ENCODE measurements at regions not wholly inside any gene's neighbourhood (a gene's known extent, or its start where the extent isn't known, plus 50 kb on each side); places are given as distances from the start of the nearest gene placed in this dataset.

DNA sequence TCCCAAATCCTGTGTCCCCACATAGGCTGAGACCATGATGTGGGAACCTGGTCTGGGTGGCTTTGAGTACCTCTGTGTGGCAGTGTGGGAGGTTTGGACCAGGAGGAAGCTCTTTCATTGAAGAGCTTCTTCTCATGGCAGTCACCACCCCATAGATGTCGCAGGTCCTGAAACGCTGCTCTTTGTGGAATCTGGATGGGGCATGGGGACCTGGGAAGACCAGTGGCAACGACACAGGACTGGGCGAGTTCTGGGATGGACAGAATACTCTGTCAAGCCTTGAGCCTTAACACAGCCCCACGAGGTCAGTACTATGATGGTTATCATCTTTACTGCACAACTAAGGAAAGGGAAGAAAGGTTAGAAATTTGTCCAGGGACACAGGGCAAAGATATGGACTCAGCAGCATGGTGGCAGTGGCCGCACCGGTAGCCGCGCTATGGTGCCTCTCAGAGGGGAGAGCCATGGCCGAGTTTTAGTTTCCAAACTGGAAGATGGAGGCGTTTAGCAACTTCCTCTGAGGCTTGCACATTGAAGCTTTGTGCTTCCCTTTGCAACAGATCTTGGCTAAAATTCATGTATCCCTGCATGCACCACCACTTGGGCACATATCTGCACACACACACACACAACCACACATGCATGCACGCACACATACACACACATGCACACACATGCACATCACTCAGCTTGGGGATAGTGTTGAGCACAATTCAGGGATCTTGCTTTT is 117.7 kb upstream of the C1orf174 start:
- H3K27ac Mint-ChIP-seq = no peak overlapping the region
- H3K36me3 Mint-ChIP-seq (ENCODE audit: low read depth) = no peaks in the 10 kb centered on the region
- H3K4me3 Mint-ChIP-seq = no peak overlapping the region
- DNase-seq = no peak
- peaks cover 3% of the 10 kb centered on the region for H3K27me3 Mint-ChIP-seq
- H3K9me3 Mint-ChIP-seq = no peaks in the 10 kb centered on the region
- peaks cover 3% of the 10 kb centered on the region for H3K4me1 Mint-ChIP-seq (ENCODE audit: low read depth)

DNA sequence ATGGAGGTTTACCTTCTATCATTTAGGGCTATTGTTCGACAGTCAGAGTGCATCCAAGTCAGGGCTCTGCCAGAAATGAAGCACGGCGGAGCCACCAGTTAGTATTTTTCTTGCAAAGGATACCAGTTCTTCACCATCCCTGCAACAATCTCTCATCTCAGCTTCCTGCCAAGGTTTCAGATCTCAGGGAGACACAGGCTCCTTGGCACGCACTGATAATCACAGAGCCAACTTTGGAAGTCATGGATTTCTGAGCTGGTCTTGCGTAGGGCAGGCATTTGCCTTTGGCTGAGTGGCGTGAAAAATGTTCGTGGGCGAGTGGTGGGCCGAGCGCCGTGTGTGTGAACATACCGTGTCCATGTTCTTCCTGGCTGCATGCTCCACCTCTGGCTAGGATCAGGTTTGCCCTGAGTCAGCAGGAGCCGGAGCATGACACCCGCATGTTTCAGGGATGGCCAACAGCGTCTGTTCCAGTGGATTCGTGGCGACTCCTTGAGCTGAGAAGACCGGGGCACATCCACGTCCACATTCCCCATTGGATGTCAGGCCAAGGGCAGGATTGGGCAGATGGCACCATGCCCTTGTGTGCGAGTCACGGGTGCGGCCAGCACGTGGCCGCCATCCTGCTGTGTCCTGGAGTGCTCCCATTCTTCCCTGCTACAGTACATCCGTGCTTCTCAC is 118.5 kb upstream of the C1orf174 start:
- peaks cover 3% of the 10 kb centered on the region for H3K4me1 Mint-ChIP-seq (ENCODE audit: low read depth)

DNA sequence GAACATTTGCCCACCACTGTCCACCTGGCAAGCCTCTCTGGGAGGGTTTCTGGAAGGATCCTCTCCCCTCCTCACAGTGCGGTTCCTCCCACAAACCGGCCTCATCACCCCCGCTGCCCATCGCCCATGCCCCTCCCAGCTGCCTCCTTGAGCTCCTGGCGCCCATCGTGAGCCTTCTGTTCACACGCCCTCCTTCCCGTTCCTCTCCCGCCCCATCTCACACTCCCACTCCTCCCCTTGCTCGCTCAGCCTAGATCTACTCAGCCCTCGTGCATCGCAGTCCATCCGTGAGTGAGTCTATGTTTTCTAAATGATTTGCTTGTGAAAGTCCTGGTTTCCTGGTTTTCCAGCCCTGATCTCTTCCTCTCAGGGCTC is 119.1 kb upstream of the C1orf174 start:
- Mint-ChIP-seq H3K27ac (no peak overlapping the region), H3K36me3 (ENCODE audit: low read depth) (no peaks in the 10 kb centered on the region), H3K27me3 (peaks cover 5% of the 10 kb centered on the region), H3K4me3 (no peak overlapping the region), H3K4me1 (ENCODE audit: low read depth) (peaks cover 3% of the 10 kb centered on the region), H3K9me3 (no peaks in the 10 kb centered on the region)
- no peak for DNase-seq

More for the DNA sequence above, 118.5 kb upstream of the C1orf174 start:
- no peak overlapping the region for H3K4me3 Mint-ChIP-seq
- H3K27me3 Mint-ChIP-seq = peaks cover 3% of the 10 kb centered on the region
- DNase-seq = no peak
- H3K27ac Mint-ChIP-seq = no peak overlapping the region
- H3K36me3 Mint-ChIP-seq (ENCODE audit: low read depth) = no peaks in the 10 kb centered on the region
- H3K9me3 Mint-ChIP-seq = no peaks in the 10 kb centered on the region

DNA sequence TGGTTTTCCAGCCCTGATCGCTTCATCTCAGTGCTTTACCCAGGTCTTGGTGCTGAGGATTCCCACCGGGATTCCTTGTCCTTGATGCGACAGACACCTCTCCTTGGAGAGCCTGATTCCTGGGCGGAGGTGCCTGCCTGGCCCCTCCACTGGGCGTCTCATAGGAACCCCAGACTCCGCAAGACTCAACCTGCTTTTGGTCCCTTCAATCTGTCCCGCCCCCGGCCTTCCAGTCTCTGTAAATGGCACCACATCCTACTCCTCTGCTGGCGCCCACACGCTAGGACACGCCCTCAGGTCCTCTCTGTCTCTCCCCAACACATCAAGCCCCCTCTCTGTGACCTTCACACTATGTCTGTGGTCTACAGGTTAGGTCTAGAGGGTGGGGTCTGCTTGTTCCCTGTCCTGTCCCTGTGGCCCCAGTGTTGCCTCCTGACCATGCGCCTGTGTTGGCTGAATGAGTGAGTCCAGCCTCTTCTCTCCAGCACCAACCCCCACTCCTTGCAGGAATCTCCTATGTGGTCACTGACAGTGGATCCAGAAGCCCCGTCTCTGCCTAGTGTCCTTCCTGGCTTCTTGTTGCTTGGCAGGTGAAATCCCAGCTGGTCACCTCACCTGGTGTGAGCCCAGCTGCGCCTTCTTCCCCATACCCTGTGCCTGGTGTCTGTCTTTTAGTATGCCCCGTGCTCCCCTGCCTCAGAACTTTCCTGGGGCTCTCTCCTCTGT is 119.7 kb upstream of the C1orf174 start:
- no peak for DNase-seq
- H3K4me3 Mint-ChIP-seq = no peak overlapping the region
- H3K27me3 Mint-ChIP-seq = peaks cover 9% of the 10 kb centered on the region
- no peak overlapping the region for H3K27ac Mint-ChIP-seq
- H3K4me1 Mint-ChIP-seq (ENCODE audit: low read depth) = peaks cover 3% of the 10 kb centered on the region
- H3K36me3 Mint-ChIP-seq (ENCODE audit: low read depth) = no peaks in the 10 kb centered on the region
- no peaks in the 10 kb centered on the region for H3K9me3 Mint-ChIP-seq

DNA sequence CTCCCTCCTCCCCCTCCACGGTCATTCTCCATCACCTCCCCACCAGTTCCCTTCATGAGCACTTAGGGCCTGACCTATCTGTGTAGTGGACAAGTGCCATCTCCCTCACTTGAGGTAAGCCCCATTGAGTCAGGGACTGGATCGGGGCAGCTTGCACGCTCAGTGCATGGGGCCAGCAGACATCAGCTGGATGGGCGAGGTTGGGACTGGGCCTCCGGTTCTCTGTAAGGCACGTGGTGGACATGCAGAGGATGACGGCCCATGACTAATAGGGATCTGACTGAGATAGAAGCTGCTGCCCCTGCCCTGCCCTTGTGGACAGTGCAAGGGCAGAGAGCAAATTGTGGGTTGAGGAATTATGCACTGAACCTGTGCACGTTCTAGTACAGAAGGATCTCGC is 120.4 kb upstream of the C1orf174 start:
- peaks cover 3% of the 10 kb centered on the region for H3K4me1 Mint-ChIP-seq (ENCODE audit: low read depth)
- H3K9me3 Mint-ChIP-seq = no peaks in the 10 kb centered on the region
- H3K27ac Mint-ChIP-seq = no peak overlapping the region
- no peak overlapping the region for H3K4me3 Mint-ChIP-seq
- peaks cover 11% of the 10 kb centered on the region for H3K27me3 Mint-ChIP-seq
- H3K36me3 Mint-ChIP-seq (ENCODE audit: low read depth) = no peaks in the 10 kb centered on the region
- DNase-seq = no peak

DNA sequence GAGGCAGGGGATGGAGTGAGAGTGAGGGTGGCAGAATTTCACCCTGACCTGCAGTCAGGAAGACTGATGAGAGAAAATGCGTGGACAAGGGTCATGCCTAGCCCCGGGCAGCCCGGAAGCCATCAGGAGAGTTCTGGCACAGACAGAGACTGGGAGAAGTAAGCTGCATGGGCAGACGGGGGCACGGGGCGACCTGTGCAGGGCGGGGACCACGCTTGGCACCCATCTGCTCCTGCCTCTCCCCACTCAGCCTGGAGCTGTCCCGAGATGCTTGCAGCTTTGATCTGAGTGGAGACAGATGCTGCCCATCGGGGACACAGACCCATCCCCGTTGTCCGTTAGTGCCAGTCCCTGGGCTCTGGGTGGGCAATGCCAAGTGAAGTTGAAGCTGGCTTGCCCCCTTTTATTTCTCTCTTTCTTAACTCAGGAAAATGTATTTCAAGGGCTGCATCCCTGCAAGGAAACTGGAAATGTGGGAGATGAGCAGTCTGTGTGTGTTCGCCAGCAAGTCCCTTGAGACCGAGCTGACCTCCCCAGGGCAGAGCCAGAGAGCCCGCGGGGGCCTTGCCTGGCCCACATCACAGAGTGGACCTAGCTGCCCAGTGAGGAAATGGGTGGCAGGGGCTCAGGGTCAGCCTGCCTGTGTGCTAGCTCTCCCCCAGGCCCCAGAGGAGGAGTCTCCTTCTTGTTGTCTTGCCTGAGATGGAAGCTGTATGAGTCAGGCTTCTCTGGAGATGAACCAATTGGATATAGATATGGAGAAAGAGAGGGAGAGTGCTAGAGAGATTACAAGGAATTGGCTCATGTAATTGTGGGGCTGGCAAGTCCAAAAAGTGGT is 121.3 kb upstream of the C1orf174 start:
- H3K27me3 Mint-ChIP-seq = peaks cover 11% of the 10 kb centered on the region
- H3K4me1 Mint-ChIP-seq (ENCODE audit: low read depth) = peaks cover 3% of the 10 kb centered on the region
- H3K36me3 Mint-ChIP-seq (ENCODE audit: low read depth) = no peaks in the 10 kb centered on the region
- H3K9me3 Mint-ChIP-seq = no peaks in the 10 kb centered on the region
- no peak overlapping the region for H3K27ac Mint-ChIP-seq
- no peak for DNase-seq
- H3K4me3 Mint-ChIP-seq = no peak overlapping the region

DNA sequence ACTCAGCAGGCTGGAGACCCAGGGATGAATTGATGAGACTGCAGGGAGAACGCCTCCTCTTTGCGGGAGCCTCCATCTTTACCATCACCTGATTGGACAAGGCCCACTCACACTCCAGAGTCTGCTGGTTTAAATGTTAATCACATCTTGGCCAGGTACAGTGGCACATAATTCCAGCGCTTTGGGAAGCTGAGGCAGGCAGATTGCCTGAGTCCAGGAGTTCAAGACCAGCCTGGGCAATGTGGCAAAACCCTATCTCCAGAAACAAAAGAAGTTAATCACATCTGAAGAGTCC is 121.8 kb upstream of the C1orf174 start:
- Mint-ChIP-seq H3K4me1 (ENCODE audit: low read depth) (no peaks in the 10 kb centered on the region), H3K36me3 (ENCODE audit: low read depth) (no peaks in the 10 kb centered on the region), H3K9me3 (no peaks in the 10 kb centered on the region), H3K27me3 (peaks cover 12% of the 10 kb centered on the region), H3K4me3 (no peak overlapping the region), H3K27ac (no peak overlapping the region)
- DNase-seq = no peak

DNA sequence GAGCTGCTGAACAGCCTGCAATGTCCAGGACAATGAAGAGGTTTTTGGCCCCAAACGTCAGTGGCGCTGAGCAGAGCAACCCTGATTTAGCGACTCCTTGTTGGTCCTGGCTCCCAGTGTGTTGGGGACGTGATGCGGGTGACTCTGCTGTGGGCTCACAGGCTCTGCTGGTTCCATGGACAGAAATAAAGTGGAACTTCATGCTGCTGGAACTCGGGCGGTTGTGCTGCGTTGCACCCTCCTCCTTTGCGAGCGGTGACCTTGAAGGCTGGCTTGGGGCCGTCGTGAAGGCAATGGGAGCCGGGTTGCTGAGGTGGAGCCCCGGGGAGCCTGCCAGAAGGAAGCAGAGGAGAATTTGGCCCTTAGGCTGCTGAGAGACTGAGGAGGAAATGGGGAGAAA is 122.6 kb upstream of the C1orf174 start:
- Mint-ChIP-seq H3K27ac (no peak overlapping the region), H3K4me1 (ENCODE audit: low read depth) (peaks cover 6% of the 10 kb centered on the region), H3K36me3 (ENCODE audit: low read depth) (no peaks in the 10 kb centered on the region), H3K9me3 (no peaks in the 10 kb centered on the region), H3K27me3 (peaks cover 19% of the 10 kb centered on the region), H3K4me3 (no peak overlapping the region)
- no peak for DNase-seq

DNA sequence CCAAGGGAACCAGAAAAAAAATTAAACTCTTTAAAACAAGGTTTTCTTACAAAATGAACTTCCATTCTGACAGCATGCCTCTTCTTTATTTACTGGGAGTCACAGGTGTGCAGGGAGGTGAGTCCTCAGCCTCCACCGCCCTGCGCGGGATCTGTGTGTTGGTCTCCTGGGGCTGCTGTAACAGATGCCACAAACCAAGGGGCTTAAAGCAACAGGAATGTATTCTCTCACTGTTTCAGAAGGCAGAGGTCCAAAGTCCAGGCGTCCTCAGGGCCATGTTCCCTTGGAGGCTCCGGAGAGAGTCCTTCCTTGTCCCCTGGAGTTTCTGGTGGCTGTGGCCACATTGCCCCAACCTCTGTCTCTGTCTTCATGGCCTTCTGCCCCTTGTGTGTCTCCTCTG is 123.6 kb upstream of the C1orf174 start:
- peaks cover 6% of the 10 kb centered on the region for H3K4me1 Mint-ChIP-seq (ENCODE audit: low read depth)
- no peaks in the 10 kb centered on the region for H3K9me3 Mint-ChIP-seq
- no peaks in the 10 kb centered on the region for H3K36me3 Mint-ChIP-seq (ENCODE audit: low read depth)
- H3K27ac Mint-ChIP-seq = no peak overlapping the region
- no peak overlapping the region for H3K4me3 Mint-ChIP-seq
- peaks cover 24% of the 10 kb centered on the region for H3K27me3 Mint-ChIP-seq
- no peak for DNase-seq

DNA sequence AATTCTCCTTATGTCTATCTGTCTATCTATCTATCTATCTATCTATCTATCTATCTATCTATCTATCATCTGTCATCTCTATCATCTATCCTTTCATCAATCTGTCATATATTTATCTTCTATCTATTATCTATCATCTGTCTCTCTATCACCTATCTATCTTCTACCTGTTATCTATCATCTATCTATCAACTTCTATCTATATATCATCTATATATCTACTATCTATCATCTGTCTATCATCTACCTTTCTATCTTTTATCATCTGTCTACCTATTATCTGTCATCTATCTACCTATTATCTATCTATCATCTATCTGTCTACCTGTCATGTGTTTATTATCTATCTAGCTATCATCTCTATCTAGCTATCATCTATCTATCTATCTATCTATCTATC is 124.7 kb upstream of the C1orf174 start:
- peaks cover 6% of the 10 kb centered on the region for H3K4me1 Mint-ChIP-seq (ENCODE audit: low read depth)
- H3K27me3 Mint-ChIP-seq = peaks cover 24% of the 10 kb centered on the region
- no peak overlapping the region for H3K27ac Mint-ChIP-seq
- no peak for DNase-seq
- no peak overlapping the region for H3K4me3 Mint-ChIP-seq
- H3K36me3 Mint-ChIP-seq (ENCODE audit: low read depth) = no peaks in the 10 kb centered on the region
- H3K9me3 Mint-ChIP-seq = no peaks in the 10 kb centered on the region

DNA sequence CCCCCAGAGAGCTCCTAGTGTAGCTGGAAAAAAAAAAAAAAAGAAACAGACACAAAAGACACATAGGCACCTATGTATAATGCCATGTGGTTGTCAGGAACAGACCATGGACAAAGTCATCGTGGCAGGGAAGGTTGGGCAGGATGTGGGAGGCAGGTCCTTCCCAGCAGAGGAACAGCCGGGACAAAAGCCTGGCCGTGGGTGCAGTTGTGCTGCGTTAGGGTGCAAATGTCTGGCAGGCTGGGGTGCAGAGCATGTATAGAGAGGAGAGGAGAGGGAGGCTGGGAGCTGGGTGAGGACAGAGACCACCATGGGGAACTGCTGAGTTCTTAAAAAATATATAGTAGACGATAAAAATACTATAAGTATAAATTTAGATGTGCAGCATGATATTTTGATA is 125.7 kb upstream of the C1orf174 start:
- DNase-seq = no peak
- Mint-ChIP-seq H3K36me3 (ENCODE audit: low read depth) (no peaks in the 10 kb centered on the region), H3K27me3 (peaks cover 28% of the 10 kb centered on the region), H3K4me3 (no peak overlapping the region), H3K9me3 (no peaks in the 10 kb centered on the region), H3K4me1 (ENCODE audit: low read depth) (peaks cover 6% of the 10 kb centered on the region), H3K27ac (no peak overlapping the region)

DNA sequence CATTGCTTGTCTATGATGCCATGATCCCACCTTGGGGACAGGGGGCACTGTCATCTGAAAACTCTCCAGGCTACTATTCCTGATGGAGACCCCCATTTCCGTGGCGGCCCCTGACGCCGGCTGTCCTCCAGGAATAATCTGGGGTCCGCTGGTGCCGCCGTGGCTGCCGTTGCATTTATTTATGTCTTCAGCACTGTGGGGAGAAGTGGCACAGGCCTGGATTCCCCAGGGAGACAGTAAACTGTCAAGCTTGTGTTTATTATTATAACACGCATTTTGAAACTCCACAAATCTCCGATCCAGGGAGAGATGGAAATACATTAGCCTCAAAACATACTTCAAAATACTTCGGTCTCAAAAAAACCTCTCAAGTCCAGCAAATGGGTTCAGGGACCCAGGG is 126.9 kb upstream of the C1orf174 start:
- H3K9me3 Mint-ChIP-seq = peaks cover 5% of the 10 kb centered on the region
- H3K27me3 Mint-ChIP-seq = peaks cover 33% of the 10 kb centered on the region
- no peak overlapping the region for H3K4me3 Mint-ChIP-seq
- no peak for DNase-seq
- no peak overlapping the region for H3K27ac Mint-ChIP-seq
- H3K4me1 Mint-ChIP-seq (ENCODE audit: low read depth) = peaks cover 6% of the 10 kb centered on the region
- H3K36me3 Mint-ChIP-seq (ENCODE audit: low read depth) = no peaks in the 10 kb centered on the region

DNA sequence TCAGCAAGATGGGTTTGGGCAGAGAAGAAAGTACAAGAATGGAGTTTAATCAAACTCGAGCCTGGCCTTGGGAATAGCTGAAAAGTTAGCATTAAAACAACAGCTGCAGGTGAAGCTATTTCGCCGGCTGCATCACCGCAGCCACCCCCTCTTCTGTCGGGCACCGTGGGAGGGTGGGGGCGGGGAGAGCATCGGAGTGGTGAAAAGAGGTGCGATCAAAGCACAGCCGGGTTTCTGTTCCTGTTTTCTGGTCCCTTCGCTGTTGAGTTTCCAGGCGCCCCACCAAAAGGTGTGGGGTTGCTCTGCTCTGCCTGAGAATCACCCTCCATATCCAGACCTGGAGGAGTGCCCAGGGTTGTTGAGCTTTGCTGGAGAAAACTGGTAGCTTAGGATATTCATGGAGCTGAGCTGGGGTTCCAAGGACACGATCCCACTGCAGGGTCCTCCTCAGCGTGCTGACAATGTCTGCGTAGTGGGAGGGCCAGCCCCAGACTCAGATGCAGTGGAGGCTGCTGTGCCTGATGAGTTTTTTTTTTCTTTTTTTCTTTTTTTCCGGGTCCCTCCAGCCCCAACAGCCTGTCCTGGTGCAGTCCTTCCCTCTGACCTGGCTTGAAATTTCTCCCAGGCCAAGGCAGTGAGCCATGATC is 127.5 kb upstream of the C1orf174 start:
- Mint-ChIP-seq H3K27ac (no peak overlapping the region), H3K4me3 (no peak overlapping the region), H3K27me3 (peaks cover 39% of the 10 kb centered on the region), H3K4me1 (ENCODE audit: low read depth) (peaks cover 6% of the 10 kb centered on the region), H3K36me3 (ENCODE audit: low read depth) (no peaks in the 10 kb centered on the region), H3K9me3 (peaks cover 5% of the 10 kb centered on the region)
- DNase-seq = no peak

DNA sequence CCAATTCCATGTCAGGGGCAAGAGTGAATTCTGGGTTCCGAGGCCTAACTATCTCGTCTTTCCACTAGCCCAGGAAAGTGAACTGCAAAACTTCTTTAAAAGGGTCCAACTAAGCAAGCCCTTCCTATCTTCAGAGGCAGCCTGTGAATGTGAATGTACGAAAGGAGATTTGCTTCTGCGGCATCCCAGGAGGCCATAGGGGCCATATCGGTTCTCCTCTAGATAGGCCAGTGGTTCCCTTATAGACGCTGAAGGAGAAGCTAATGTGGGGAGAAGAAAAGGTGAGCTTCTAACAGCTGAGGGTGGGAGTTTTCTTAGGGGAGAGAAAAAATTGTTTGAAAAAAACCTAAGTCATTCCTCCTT is 128.0 kb upstream of the C1orf174 start:
- peaks cover 44% of the 10 kb centered on the region for H3K27me3 Mint-ChIP-seq
- H3K4me3 Mint-ChIP-seq = no peak overlapping the region
- H3K4me1 Mint-ChIP-seq (ENCODE audit: low read depth) = peaks cover 6% of the 10 kb centered on the region
- no peak for DNase-seq
- H3K36me3 Mint-ChIP-seq (ENCODE audit: low read depth) = no peaks in the 10 kb centered on the region
- peaks cover 5% of the 10 kb centered on the region for H3K9me3 Mint-ChIP-seq
- no peak overlapping the region for H3K27ac Mint-ChIP-seq
